ENCODE measurements at regions not wholly inside any gene's neighbourhood (a gene's known extent, or its start where the extent isn't known, plus 50 kb on each side); places are given as distances from the start of the nearest gene placed in this dataset.

DNA sequence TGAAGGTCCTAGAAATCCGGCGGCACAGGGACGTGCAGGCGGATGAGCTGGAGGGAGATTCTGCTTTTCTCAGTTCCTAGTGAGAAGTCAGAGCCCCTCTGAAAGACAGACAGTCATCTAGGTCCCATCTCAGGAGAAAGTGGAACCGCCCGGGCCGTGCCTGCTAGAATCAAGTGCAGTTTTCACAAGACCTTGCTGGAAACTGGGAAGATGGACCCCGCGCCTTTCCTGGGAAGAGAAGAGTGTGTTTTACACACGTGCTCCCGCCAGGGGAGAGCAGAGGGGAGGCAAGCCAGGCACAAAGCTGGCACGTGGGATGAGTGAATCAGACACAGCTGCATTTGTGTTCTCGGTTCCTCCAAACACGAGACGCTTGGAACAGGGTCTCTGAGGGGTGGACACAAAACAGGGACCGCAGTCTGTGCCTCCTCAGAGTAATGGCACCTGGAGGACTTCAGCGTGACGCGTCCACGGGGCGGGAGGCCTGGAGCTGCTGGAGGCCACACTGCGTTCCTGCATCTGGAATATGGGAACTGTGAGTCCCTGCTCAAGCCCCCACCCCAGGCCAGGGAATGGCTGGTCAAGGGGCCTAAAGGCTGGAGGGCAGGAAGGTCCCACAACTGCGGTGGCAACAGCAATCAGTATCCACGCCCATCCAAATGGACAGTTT lies 218.3 kb downstream of the BRD1 start:
- no peak for TF ChIP-seq ZFX (IDR thresholded peaks at IDR 0.05; ENCODE audit: borderline replicate concordance)
- no peak overlapping the region for H3K27ac ChIP-seq

GRCh38 chr22:49608660-49609059 lies 219.0 kb downstream of the BRD1 start:
- no peak for TF ChIP-seq ZFX (IDR thresholded peaks at IDR 0.05; ENCODE audit: borderline replicate concordance)
- TF ChIP-seq, protein P1, sequence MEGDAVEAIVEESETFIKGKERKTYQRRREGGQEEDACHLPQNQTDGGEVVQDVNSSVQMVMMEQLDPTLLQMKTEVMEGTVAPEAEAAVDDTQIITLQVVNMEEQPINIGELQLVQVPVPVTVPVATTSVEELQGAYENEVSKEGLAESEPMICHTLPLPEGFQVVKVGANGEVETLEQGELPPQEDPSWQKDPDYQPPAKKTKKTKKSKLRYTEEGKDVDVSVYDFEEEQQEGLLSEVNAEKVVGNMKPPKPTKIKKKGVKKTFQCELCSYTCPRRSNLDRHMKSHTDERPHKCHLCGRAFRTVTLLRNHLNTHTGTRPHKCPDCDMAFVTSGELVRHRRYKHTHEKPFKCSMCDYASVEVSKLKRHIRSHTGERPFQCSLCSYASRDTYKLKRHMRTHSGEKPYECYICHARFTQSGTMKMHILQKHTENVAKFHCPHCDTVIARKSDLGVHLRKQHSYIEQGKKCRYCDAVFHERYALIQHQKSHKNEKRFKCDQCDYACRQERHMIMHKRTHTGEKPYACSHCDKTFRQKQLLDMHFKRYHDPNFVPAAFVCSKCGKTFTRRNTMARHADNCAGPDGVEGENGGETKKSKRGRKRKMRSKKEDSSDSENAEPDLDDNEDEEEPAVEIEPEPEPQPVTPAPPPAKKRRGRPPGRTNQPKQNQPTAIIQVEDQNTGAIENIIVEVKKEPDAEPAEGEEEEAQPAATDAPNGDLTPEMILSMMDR (IDR thresholded peaks at IDR 0.05), result no peak
- H3K27ac ChIP-seq, result no peak overlapping the region

DNA sequence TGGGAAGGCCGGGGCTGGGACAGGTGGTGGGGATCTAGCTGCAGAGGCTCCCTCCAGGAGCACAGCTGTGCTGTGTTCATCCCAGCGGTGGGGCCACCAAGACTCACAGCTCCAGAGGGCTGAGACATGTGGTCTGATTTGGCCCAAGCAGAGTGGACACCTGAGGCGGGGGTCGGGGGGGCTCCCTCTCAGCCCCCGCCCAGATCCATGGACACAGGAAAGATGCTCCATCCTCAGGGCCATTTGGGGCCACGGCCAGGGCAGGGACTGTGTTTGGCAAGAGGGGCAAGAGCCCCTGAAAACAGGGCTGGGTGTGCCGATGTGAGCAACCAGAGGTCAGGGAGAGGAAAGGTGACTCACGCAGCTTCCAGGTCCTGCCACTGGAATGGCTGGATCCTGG lies 219.4 kb downstream of the BRD1 start:
- no peak overlapping the region for H3K27ac ChIP-seq
- TF ChIP-seq ZFX (IDR thresholded peaks at IDR 0.05; ENCODE audit: borderline replicate concordance), result no peak
- TF ChIP-seq, protein P1 (IDR thresholded peaks at IDR 0.05), result no peak

GRCh38 chr22:49607821-49608220 lies 219.9 kb downstream of the BRD1 start:
- no peak overlapping the region for H3K27ac ChIP-seq
- TF ChIP-seq ZFX (IDR thresholded peaks at IDR 0.05; ENCODE audit: borderline replicate concordance), result no peak
- TF ChIP-seq, protein P1 (IDR thresholded peaks at IDR 0.05), result no peak

DNA sequence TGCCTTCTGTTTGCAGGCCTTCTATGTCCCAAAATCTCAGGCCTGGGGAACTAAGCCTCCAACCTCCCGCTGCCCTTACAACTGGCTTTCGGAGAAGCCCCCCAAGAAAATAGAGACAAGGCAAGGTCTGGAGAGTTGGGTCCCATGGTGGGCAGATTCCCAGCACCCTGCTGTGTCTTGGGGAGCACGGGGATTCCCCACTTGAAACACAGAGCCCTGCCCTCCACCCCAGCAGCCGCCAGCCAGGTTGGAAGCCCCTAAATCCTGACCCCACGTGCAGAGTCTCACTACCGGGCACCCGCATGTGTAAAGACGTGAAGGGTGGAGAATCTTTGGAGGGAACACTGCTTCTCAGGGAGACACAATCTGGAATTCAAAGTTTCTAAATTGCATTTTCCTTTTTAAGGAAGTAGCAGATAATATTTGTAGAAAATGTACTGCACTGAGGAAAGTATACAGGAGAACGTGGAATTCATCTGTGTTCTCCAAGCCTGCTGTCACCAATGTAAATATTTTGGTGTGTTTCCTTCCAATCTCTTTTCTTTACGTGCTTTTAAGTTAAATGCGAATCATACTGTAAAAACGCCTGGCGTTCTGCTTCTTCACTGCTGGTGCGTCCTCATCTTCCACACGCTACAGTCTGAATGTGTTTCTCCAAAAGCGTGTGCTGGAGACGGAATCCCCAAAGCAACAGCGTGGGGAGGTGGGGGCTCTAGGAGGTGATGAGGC lies 220.9 kb downstream of the BRD1 start:
- H3K27ac ChIP-seq, result no peak overlapping the region
- TF ChIP-seq ZFX (IDR thresholded peaks at IDR 0.05; ENCODE audit: borderline replicate concordance), result no peak
- TF ChIP-seq, protein P1 (IDR thresholded peaks at IDR 0.05), result no peak

GRCh38 chr22:49604732-49605302 lies 222.9 kb downstream of the BRD1 start:
- no peak for TF ChIP-seq ZFX (IDR thresholded peaks at IDR 0.05; ENCODE audit: borderline replicate concordance)
- TF ChIP-seq, protein P1 (IDR thresholded peaks at IDR 0.05), result no peak
- H3K27ac ChIP-seq, result no peak overlapping the region

DNA sequence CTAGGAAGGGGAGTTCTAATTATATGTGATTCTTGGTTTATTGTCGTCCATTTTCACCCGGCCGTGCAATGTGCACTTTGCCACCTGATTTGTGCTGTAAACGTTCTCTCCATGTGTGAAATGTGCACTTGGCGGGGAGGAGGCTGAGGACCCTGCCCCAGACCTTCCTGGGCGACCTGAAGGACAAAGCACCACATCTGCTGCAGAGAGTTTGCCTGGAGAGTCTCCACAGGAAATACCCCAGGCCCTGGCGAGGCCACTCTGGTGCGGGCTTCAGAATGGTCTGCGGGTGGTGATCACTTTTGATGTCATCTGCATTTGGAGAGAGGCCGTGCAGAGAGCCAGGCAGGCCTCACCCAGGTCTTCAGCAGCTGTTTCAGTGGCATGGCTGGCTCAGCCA lies 224.7 kb downstream of the BRD1 start:
- no peak for TF ChIP-seq ZFX (IDR thresholded peaks at IDR 0.05; ENCODE audit: borderline replicate concordance)
- TF ChIP-seq, protein P1 (IDR thresholded peaks at IDR 0.05), result no peak
- H3K27ac ChIP-seq, result no peak overlapping the region
